GM12878 (cell line): ENCODE measurements at regions not wholly inside any gene's neighbourhood (a gene's known extent, or its start where the extent isn't known, plus 50 kb on each side); places are given as distances from the start of the nearest gene placed in this dataset.

Experiments used
- ATAC-seq: fragments of 200-7000 bp; cut with Tn5 transposase; 3 replicates; pipeline ENCODE4 v1.9.1; 2020; ENCODE audit warnings: mild to moderate bottlenecking, moderate library complexity
- BruUV-seq: library from RNA; stranded (reverse); fragments of 400-500 nt; replicated peaks from 2 replicates; lab custom pipeline; 2021; lab: Mats Ljungman, UMichigan
- CTCF ChIA-PET: fragments of 300-600 bp; sonication (Branson Sonifier 250); formaldehyde crosslinking; extraction: SDS; loops from one replicate; lab custom pipeline; 2021; ENCODE audit warnings: inconsistent platforms; lab: Yijun Ruan, JAX
- POLR2A ChIA-PET: fragments of 350-600 bp; formaldehyde crosslinking; extraction: SDS; loops from one replicate; lab custom pipeline; 2021; ENCODE audit warnings: inconsistent platforms; lab: Charles Lee
- RAD21 ChIA-PET: fragments of 300-600 bp; sonication (Branson Sonifier 250); formaldehyde crosslinking; loops from one replicate; lab custom pipeline; 2023; ENCODE audit warnings: antibody characterized with exemption; ENCODE audit not compliant: unreplicated experiment; lab: Charles Lee
- SMC1A ChIA-PET: fragments of 300-600 bp; sonication (Branson Sonifier 250); formaldehyde crosslinking; loops from one replicate; lab custom pipeline; 2023; ENCODE audit not compliant: unreplicated experiment, uncharacterized antibody; lab: Charles Lee
- DNase-seq: peaks from one replicate; pipeline ENCODE4 v3.0.0-alpha.2; 2011; ENCODE audit warnings: low read depth, low spot score
- FAIRE-seq: peaks from 3 replicates; lab custom pipeline; 2011; peaks lifted over from hg19 to GRCh38; lab: Jason Lieb, UNC
- H2AFZ ChIP-seq: 2 replicates; pipeline ENCODE4 v1.6.0; 2011; ENCODE audit warnings: low read depth, low read length, control low read depth; ENCODE audit not compliant: control insufficient read depth
- H3K27ac ChIP-seq: 2 replicates; pipeline ENCODE4 v1.5.1; 2011; ENCODE audit warnings: control low read depth; ENCODE audit not compliant: control insufficient read depth, insufficient read depth
- H3K27me3 ChIP-seq, 2 experiments: replicated peaks in 1 of 2; 2 replicates each; pipeline versions ENCODE4 v1.6.0 to v1.6.1; 2011; ENCODE audit warnings: low read length in 1 of 2; ENCODE audit not compliant: control insufficient read depth in 2 of 2, insufficient read depth in 2 of 2
- H3K36me3 ChIP-seq, 2 experiments: 2 replicates each; pipeline ENCODE4 v1.5.1; 2011; ENCODE audit warnings: low read length in 1 of 2; ENCODE audit not compliant: control insufficient read depth in 2 of 2, insufficient read depth in 2 of 2
- H3K4me1 ChIP-seq: 2 replicates; pipeline ENCODE4 v1.6.1; 2011; ENCODE audit warnings: mild to moderate bottlenecking, low read length, moderate library complexity, mixed read lengths; ENCODE audit not compliant: control insufficient read depth, insufficient read depth
- H3K4me2 ChIP-seq: 2 replicates; pipeline ENCODE4 v1.6.0; 2011; ENCODE audit warnings: control low read depth; ENCODE audit not compliant: control insufficient read depth, insufficient read depth
- H3K4me3 ChIP-seq: fragments of 200-600 bp; sonication (generic); 2 replicates; pipeline ENCODE4 v1.5.1; 2016
- H3K79me2 ChIP-seq: 2 replicates; pipeline ENCODE4 v1.6.0; 2011; ENCODE audit warnings: low read length; ENCODE audit not compliant: control insufficient read depth, insufficient read depth
- H3K9ac ChIP-seq: 2 replicates; pipeline ENCODE4 v1.8.0; 2011; ENCODE audit warnings: low read length, control low read depth, mixed read lengths; ENCODE audit not compliant: control insufficient read depth, insufficient read depth
- H3K9me3 ChIP-seq: replicated peaks from 3 replicates; pipeline ENCODE4 v1.5.1; 2011; ENCODE audit warnings: mild to moderate bottlenecking, low read length; ENCODE audit not compliant: control insufficient read depth, insufficient read depth
- H4K20me1 ChIP-seq: 2 replicates; pipeline ENCODE4 v1.6.0; 2011; ENCODE audit not compliant: control insufficient read depth, insufficient read depth
- CBFB ChIP-seq: IDR thresholded peaks from 2 replicates; pipeline ENCODE4 v1.6.1; 2016; ENCODE audit warnings: antibody characterized with exemption, low read depth
- CBX5 ChIP-seq: sonication (generic); IDR thresholded peaks from 2 replicates; pipeline ENCODE4 v1.6.1; 2016; ENCODE audit warnings: low read depth, moderate library complexity, mild to moderate bottlenecking, inconsistent platforms
- NRF1 ChIP-seq: conservative IDR thresholded peaks from 2 replicates; pipeline ENCODE4 v1.6.1; 2011; ENCODE audit warnings: mild to moderate bottlenecking, low read depth, low read length, improper control_type of control experiment
- POLR2AphosphoS5 ChIP-seq: IDR thresholded peaks from 2 replicates; pipeline ENCODE4 v1.6.1; 2011; ENCODE audit warnings: mild to moderate bottlenecking, low read length, inconsistent platforms
- RELA ChIP-seq: fragments of 450-650 bp; IDR thresholded peaks from 2 replicates; pipeline ENCODE4 v1.8.0; 2014; ENCODE audit warnings: borderline replicate concordance; ENCODE audit not compliant: partially characterized antibody
- SKIL ChIP-seq: fragments of 450-650 bp; IDR thresholded peaks from 2 replicates; pipeline ENCODE4 v1.6.1; 2017; ENCODE audit warnings: mild to moderate bottlenecking, low read depth, inconsistent platforms; ENCODE audit not compliant: poor library complexity, severe bottlenecking
- SPI1 ChIP-seq: IDR thresholded peaks from 2 replicates; pipeline ENCODE4 v1.6.1; 2011; ENCODE audit warnings: low read depth, mild to moderate bottlenecking, low read length, moderate library complexity, borderline replicate concordance; ENCODE audit not compliant: insufficient read depth
- STAT1 ChIP-seq: fragments of 450-650 bp; conservative IDR thresholded peaks from 2 replicates; pipeline ENCODE4 v1.6.1; 2014; ENCODE audit warnings: antibody characterized with exemption, mild to moderate bottlenecking
- SUPT20H ChIP-seq: IDR thresholded peaks from 2 replicates; pipeline ENCODE4 v1.6.1; 2011; ENCODE audit warnings: low read depth, mild to moderate bottlenecking, low read length, moderate library complexity, borderline replicate concordance; ENCODE audit not compliant: control insufficient read depth
- ZNF592 ChIP-seq: fragments of 450-650 bp; IDR thresholded peaks from 2 replicates; pipeline ENCODE4 v1.6.1; 2017; ENCODE audit warnings: mild to moderate bottlenecking, moderate library complexity
- in situ Hi-C: fragments of 300-500 bp; cut with MboI; formaldehyde crosslinking; loops from 9 replicates; pipeline ENCODE4 v1.14.3; 2018; ENCODE audit warnings: mixed read lengths
- intact Hi-C: fragments of 100-400 bp; cut with micrococcal nuclease; formaldehyde crosslinking; loops from one replicate; pipeline ENCODE4 v1.14.2; 2022; ENCODE audit not compliant: unreplicated experiment

DNA sequence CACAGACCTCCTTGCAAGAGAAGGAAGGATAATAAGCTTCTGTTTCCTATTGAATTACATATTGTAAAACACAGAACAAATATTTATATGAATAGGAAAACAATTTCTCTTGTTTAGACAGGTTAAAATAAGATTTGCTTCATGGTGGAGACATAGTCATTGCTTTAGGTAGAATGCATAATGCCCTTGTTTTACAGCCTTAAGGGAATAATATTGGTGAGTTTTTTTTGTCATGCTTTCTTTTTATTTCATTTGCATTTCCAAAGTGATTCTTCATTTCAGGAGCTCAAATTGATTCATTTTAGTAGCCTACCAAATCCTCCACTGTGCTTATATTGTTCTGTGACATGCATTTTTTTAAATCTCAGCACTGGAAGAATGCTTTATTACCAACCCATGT lies 690.7 kb downstream of the OLFM4 start:
- CTCF ChIA-PET, result no interaction called here
- SMC1A ChIA-PET, result no interaction called here

More for the DNA sequence above, 690.7 kb downstream of the OLFM4 start:
- ATAC-seq, result no peak
- POLR2A ChIA-PET, result no interaction called here
- Histone ChIP-seq H3K9ac (no peak overlapping the region), H3K9me3 (no peaks in the 10 kb centered on the region; the same call in 2 of the 3 replicates), H2AFZ (no peak overlapping the region), H3K4me2 (no peak overlapping the region), H3K4me3 (no peak overlapping the region), H3K27me3 (no peaks in the 10 kb centered on the region), H4K20me1 (no peaks in the 10 kb centered on the region), H3K79me2 (no peaks in the 10 kb centered on the region), H3K27ac (no peak overlapping the region), H3K4me1 (no peaks in the 10 kb centered on the region), H3K36me3 (no peaks in the 10 kb centered on the region)
- TF ChIP-seq POLR2AphosphoS5, result no peak
- no peak for TF ChIP-seq ZNF592
- TF ChIP-seq SKIL, result no peak
- TF ChIP-seq STAT1, result no peak
- TF ChIP-seq SPI1, result no peak
- no peak for TF ChIP-seq CBFB
- no peak for TF ChIP-seq NRF1
- TF ChIP-seq RELA, result no peak
- no peak for TF ChIP-seq CBX5
- TF ChIP-seq SUPT20H, result no peak
- intact Hi-C loops, result no loop called here
- in situ Hi-C loops, result no loop called here
- no peak for FAIRE-seq
- no peak for DNase-seq
- RAD21 ChIA-PET, result interaction anchor here (0.6 kb wide), 1 partner anchor 300 kb away, joined by 3 read pairs; no protein-coding TSS in a partner anchor
- BruUV-seq, result no TSS peak
